ENCODE measurements at regions not wholly inside any gene's neighbourhood (a gene's known extent, or its start where the extent isn't known, plus 50 kb on each side); places are given as distances from the start of the nearest gene placed in this dataset.

DNA sequence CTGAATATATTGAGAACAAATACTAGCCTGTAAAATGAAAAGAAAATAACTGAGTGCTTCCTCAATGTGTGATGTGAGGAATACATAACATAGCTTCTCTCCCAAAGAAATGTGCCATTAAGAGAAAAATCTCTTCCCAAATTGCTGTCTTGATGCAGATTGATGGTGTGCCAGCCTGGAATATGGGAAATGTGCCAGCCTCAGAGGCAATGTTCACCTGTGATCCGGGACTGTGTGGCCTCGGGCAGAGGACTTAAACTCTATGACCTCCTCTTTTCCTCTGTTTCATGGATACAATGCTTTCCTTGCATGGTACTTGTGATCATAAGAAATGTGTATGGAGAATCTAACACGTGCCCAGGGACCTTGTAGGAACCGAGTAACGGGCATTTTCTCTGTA is 370.9 kb downstream of the DIRAS2 start:
- no peak overlapping the region for H3K14ac ChIP-seq (ENCODE audit: insufficient read length)
- H3K79me1 ChIP-seq (ENCODE audit: low read depth, low read length): no peaks in the 10 kb centered on the region
- CTCF ChIA-PET (ENCODE audit: partially characterized antibody): no interaction called here
- H2BK5ac ChIP-seq (ENCODE audit: low read depth, low read length): no peak overlapping the region
- H4K20me1 ChIP-seq (replicated peaks in 1 of 2; ENCODE audit: control insufficient read depth in 1 of 2, insufficient read depth in 2 of 2, low read length in 2 of 2): no peaks in the 10 kb centered on the region
- H3K79me2 ChIP-seq (ENCODE audit: control insufficient read depth in 1 of 2, insufficient read depth in 2 of 2, low read length in 2 of 2): no peaks in the 10 kb centered on the region
- FAIRE-seq: no peak
- H2BK120ac ChIP-seq (replicated peaks; ENCODE audit: low read depth, low read length): no peak overlapping the region
- no peak overlapping the region for H4K5ac ChIP-seq (ENCODE audit: insufficient read length, low read depth, low read length)
- POLR2A ChIA-PET (ENCODE audit: partially characterized antibody): no interaction called here
- H3K23ac ChIP-seq (ENCODE audit: insufficient read length): no peak overlapping the region
- no peak overlapping the region for H3K4ac ChIP-seq (replicated peaks; ENCODE audit: insufficient read length, low read depth, low read length)
- no peak overlapping the region for H3K27ac ChIP-seq (ENCODE audit: low read depth, low read length)
- no peak overlapping the region for H2BK15ac ChIP-seq (ENCODE audit: low read length)
- H2AK5ac ChIP-seq (ENCODE audit: low read depth, low read length): no peak overlapping the region
- H2BK12ac ChIP-seq (ENCODE audit: low read depth, low read length): no peak overlapping the region
- no peak overlapping the region for H4K91ac ChIP-seq (replicated peaks; ENCODE audit: insufficient read length, low read length)
- no peaks in the 10 kb centered on the region for H3K27me3 ChIP-seq (replicated peaks in 1 of 4; ENCODE audit: control insufficient read depth in 3 of 4, extremely low read depth in 1 of 4, insufficient read depth in 3 of 4, low read length in 3 of 4)
- no peaks in the 10 kb centered on the region for H3K36me3 ChIP-seq (ENCODE audit: control insufficient read depth in 2 of 4, insufficient read depth in 4 of 4, low read length in 3 of 4)
- no peak overlapping the region for H3K18ac ChIP-seq (ENCODE audit: extremely low read depth, low read length)
- H3K23me2 ChIP-seq (ENCODE audit: low read depth, low read length): no peaks in the 10 kb centered on the region
- no peaks in the 10 kb centered on the region for H3K9me3 ChIP-seq (ENCODE audit: insufficient read depth in 2 of 2, low read depth in 1 of 2, low read length in 1 of 2)
- no peak overlapping the region for H3K4me2 ChIP-seq (ENCODE audit: insufficient read depth in 1 of 2, low read depth in 2 of 2, low read length in 2 of 2)
- H3K4me3 ChIP-seq (ENCODE audit: extremely low read depth in 1 of 4, insufficient read depth in 2 of 4, low read depth in 3 of 4, low read length in 4 of 4): no peak overlapping the region
- no peak for DNase-seq (ENCODE audit: low read depth in 1 of 2, low spot score in 2 of 2)
- no peak overlapping the region for H3K56ac ChIP-seq (replicated peaks; ENCODE audit: insufficient read length, low read depth, low read length)
- H2BK20ac ChIP-seq (ENCODE audit: low read length): no peak overlapping the region
- H3K4me1 ChIP-seq (replicated peaks in 1 of 4; ENCODE audit: control insufficient read depth in 3 of 4, insufficient read depth in 4 of 4, low read length in 3 of 4): no peaks in the 10 kb centered on the region
- no peak overlapping the region for H4K8ac ChIP-seq (ENCODE audit: extremely low read depth, insufficient read depth, low read length)
- no peak overlapping the region for H3K9ac ChIP-seq (replicated peaks in 1 of 4; ENCODE audit: extremely low read depth in 1 of 4, low read depth in 3 of 4, low read length in 3 of 4)
- TF ChIP-seq CREB1 (IDR thresholded peaks at IDR 0.05) (no peak), YY1 (IDR thresholded peaks at IDR 0.05; ENCODE audit: low read depth, low read length) (no peak), POLR2AphosphoS5 (IDR thresholded peaks at IDR 0.05; ENCODE audit: low read depth, low read length) (no peak), GTF2F1 (IDR thresholded peaks at IDR 0.05; ENCODE audit: borderline replicate concordance, low read depth, low read length) (no peak), POLR2A (IDR thresholded peaks at IDR 0.05; ENCODE audit: control extremely low read depth in 1 of 2, low read depth in 2 of 2, low read length in 2 of 2) (no peak), PHF8 (conservative IDR thresholded peaks at IDR 0.05; ENCODE audit: low read depth, low read length) (no peak), SP4 (IDR thresholded peaks at IDR 0.05; ENCODE audit: low read length) (no peak)
- TF ChIP-seq, protein P1, sequence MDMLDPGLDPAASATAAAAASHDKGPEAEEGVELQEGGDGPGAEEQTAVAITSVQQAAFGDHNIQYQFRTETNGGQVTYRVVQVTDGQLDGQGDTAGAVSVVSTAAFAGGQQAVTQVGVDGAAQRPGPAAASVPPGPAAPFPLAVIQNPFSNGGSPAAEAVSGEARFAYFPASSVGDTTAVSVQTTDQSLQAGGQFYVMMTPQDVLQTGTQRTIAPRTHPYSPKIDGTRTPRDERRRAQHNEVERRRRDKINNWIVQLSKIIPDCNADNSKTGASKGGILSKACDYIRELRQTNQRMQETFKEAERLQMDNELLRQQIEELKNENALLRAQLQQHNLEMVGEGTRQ (IDR thresholded peaks at IDR 0.05; ENCODE audit: low read length): no peak
- 83% methylated on average over 5 of the region's 5 CpGs; no CpG with 5 or more reads in 1 of the 2 experiments for WGBS, 2 experiments (ENCODE audit: extremely low coverage in 1 of 2, insufficient coverage in 1 of 2, insufficient read length in 1 of 2, insufficient replicate concordance in 2 of 2, low coverage in 1 of 2, low lambda C conversion rate in 2 of 2, missing lambda C conversion rate in 1 of 2)
- no peak overlapping the region for H2AFZ ChIP-seq (ENCODE audit: low read length)

Measured in H1 (cell line).